ENCODE measurements at regions not wholly inside any gene's neighbourhood (a gene's known extent, or its start where the extent isn't known, plus 50 kb on each side); places are given as distances from the start of the nearest gene placed in this dataset.
A peak's percentile ranks its signal among the peaks of the same experiment; 100 is the strongest.

DNA sequence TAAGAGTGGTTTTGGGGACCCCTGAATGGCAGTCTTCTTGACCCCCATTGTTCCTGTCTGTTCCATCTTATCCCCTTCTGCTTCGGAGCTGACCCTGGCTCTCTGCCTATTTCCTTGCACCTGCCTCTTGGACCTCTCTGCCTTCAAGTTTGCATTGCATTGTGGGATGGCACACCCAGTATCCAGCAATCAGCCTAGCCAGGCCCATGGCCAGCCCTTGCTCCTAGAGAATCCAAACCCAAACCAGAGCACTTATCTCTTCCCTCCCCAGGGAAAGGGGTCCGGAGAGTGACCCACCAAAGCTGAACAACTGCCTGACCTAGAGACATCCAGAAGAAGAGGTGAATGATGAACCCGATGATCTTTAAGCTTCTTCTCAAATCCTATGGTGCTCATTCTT lies 607.3 kb upstream of the CADM1 start:
- Histone ChIP-seq H3K4me1 (no peaks in the 10 kb centered on the region), H3K36me3 (no peaks in the 10 kb centered on the region), H3K9me3 (peaks cover 0 to 13% of the 10 kb centered on the region in 2 donors), H3K27me3 (no peaks in the 10 kb centered on the region), H3K4me3 (no peak overlapping the region), H3K27ac (no peak overlapping the region)
- TF ChIP-seq, protein P1, sequence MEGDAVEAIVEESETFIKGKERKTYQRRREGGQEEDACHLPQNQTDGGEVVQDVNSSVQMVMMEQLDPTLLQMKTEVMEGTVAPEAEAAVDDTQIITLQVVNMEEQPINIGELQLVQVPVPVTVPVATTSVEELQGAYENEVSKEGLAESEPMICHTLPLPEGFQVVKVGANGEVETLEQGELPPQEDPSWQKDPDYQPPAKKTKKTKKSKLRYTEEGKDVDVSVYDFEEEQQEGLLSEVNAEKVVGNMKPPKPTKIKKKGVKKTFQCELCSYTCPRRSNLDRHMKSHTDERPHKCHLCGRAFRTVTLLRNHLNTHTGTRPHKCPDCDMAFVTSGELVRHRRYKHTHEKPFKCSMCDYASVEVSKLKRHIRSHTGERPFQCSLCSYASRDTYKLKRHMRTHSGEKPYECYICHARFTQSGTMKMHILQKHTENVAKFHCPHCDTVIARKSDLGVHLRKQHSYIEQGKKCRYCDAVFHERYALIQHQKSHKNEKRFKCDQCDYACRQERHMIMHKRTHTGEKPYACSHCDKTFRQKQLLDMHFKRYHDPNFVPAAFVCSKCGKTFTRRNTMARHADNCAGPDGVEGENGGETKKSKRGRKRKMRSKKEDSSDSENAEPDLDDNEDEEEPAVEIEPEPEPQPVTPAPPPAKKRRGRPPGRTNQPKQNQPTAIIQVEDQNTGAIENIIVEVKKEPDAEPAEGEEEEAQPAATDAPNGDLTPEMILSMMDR (IDR thresholded peaks at IDR 0.05), result no peak
- DNase-seq (no peak), ATAC-seq (no peak)
- intact Hi-C loops (cut with DNase I), result no loop called here

DNA sequence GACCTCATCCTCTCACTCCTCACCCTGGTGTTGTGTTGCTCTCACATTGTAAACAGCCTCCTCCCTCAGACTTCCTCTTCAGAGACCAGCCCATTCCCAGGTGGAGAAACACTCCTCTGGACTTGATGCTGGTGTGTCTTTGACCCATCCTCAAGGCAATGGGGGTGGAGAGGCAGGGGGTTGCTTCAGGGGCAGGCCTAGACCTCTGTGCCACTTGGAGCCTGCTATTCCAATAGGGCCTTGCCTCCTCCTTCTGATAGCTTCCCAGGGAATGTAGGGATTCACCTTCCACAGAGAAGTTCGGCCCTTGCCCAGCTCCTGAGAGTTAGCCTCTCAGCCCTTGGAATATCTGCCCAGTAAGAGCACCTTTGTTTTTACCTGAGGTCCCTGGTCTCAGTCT lies 606.6 kb upstream of the CADM1 start:
- DNase-seq (no peak), ATAC-seq (no peak)
- no peak overlapping the region for H3K27ac ChIP-seq
- no peak overlapping the region for H3K4me3 ChIP-seq
- H3K27me3 ChIP-seq, result no peaks in the 10 kb centered on the region
- TF ChIP-seq, protein P1 (IDR thresholded peaks at IDR 0.05), result no peak
- H3K36me3 ChIP-seq, result no peaks in the 10 kb centered on the region
- H3K4me1 ChIP-seq, result no peaks in the 10 kb centered on the region
- H3K9me3 ChIP-seq, result peaks cover 0 to 13% of the 10 kb centered on the region in 2 donors
- intact Hi-C loops (cut with DNase I), result no loop called here

DNA sequence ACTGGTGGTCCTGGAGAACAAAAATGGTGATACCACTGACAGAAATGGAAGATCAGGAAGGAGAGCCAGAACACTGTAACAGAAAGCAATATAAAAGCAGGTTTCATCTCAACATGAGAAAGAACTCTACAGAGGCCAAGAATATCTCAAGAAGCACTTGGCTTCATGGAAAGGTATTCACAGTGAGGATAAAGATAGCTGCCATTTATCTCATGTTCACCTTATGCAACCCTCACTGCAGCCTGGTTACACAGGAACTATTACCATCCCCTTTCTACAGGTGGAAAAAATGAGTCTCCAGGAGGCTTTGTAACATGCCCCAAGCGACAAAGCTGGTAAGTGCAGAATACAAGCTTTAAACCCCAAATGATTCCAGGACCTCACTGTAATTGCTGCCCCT lies 606.1 kb upstream of the CADM1 start:
- H3K9me3 ChIP-seq, result peaks cover 0 to 13% of the 10 kb centered on the region in 2 donors
- no peak overlapping the region for H3K4me3 ChIP-seq
- H3K27ac ChIP-seq, result no peak overlapping the region
- intact Hi-C loops (cut with DNase I), result no loop called here
- H3K27me3 ChIP-seq, result no peaks in the 10 kb centered on the region
- DNase-seq (no peak), ATAC-seq (no peak)
- H3K4me1 ChIP-seq, result no peaks in the 10 kb centered on the region
- H3K36me3 ChIP-seq, result no peaks in the 10 kb centered on the region
- TF ChIP-seq, protein P1 (IDR thresholded peaks at IDR 0.05), result no peak

DNA sequence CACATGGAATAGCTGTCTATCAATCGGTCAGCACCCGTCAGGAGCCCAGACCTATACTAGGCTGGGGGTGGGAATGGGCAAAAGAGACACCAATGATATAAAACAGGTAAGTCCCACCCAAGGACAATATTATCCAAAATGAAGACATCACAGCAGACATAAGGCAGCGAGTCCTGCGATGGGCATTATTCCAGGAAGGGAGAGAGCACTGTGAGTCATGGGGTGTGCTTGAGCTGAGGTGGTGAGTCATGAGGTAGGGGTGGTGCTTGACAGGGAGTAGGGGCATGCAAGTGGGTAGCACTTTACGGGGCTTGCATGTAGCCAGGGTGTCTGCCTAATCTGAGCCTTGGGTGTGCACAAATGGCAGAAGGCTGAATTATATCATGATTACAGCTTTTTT lies 605.0 kb upstream of the CADM1 start:
- TF ChIP-seq, protein P1 (IDR thresholded peaks at IDR 0.05), result no peak
- DNase-seq (peak in 1 of 4 donors; percentile 42), ATAC-seq (peak; percentile 86)
- H3K27ac ChIP-seq, result no peak overlapping the region
- intact Hi-C loops (cut with DNase I), result no loop called here
- H3K4me3 ChIP-seq, result no peak overlapping the region
- peaks cover 0 to 13% of the 10 kb centered on the region in 2 donors for H3K9me3 ChIP-seq
- H3K27me3 ChIP-seq, result no peaks in the 10 kb centered on the region
- no peaks in the 10 kb centered on the region for H3K4me1 ChIP-seq
- no peaks in the 10 kb centered on the region for H3K36me3 ChIP-seq

DNA sequence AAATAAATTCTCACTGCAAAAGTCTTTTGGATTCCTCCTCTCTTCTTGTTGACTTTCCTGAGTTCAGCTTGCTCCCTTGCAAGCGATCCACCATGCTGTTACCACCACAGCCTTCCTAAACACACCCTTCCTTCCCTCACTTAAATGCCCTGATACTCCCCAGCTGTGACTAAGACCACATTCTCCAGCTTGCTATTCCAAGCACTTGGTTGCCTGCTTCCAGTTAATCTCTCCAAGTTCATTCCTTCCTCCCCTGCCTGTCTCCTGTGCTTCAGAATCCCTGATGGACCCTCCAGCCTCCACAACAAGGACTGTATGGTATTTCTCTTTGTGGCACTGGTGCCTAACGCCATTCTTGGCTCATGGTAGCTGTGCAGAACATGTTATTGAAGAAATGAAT lies 603.9 kb upstream of the CADM1 start:
- no peak for DNase-seq
- no peaks in the 10 kb centered on the region for H3K36me3 ChIP-seq
- intact Hi-C loops (cut with DNase I), result no loop called here
- TF ChIP-seq, protein P1 (IDR thresholded peaks at IDR 0.05), result no peak
- H3K27me3 ChIP-seq, result no peaks in the 10 kb centered on the region
- no peak for ATAC-seq
- no peaks in the 10 kb centered on the region for H3K4me1 ChIP-seq
- no peak overlapping the region for H3K27ac ChIP-seq
- H3K4me3 ChIP-seq, result no peak overlapping the region
- peaks cover 0 to 5% of the 10 kb centered on the region in 2 donors for H3K9me3 ChIP-seq
